Fibroblast of lung (primary cell): ENCODE measurements at regions not wholly inside any gene's neighbourhood (a gene's known extent, or its start where the extent isn't known, plus 50 kb on each side); places are given as distances from the start of the nearest gene placed in this dataset.

Experiments used
- DNase-seq, 2 donors: peaks; one replicate each; pipeline versions ENCODE4 v3.0.0 to v3.0.0-alpha.2; 2010; ENCODE audit warnings: low read depth in 2 of 2
- H2AFZ ChIP-seq: 2 replicates; pipeline ENCODE4 v1.5.1; 2012; ENCODE audit warnings: low read length, control low read depth, inconsistent platforms
- H3K27ac ChIP-seq: 2 replicates; pipeline ENCODE4 v1.5.1; 2011; ENCODE audit warnings: low read length, control low read depth; ENCODE audit not compliant: insufficient read depth
- H3K27me3 ChIP-seq: 2 replicates; pipeline ENCODE4 v1.5.1; 2011; ENCODE audit warnings: mild to moderate bottlenecking, low read length; ENCODE audit not compliant: control insufficient read depth, insufficient read depth
- H3K36me3 ChIP-seq: 2 replicates; pipeline ENCODE4 v1.5.1; 2011; ENCODE audit warnings: low read length; ENCODE audit not compliant: control insufficient read depth, insufficient read depth
- H3K4me1 ChIP-seq: 2 replicates; pipeline ENCODE4 v1.5.1; 2011; ENCODE audit warnings: low read length; ENCODE audit not compliant: control insufficient read depth, insufficient read depth; ENCODE audit errors: extremely low read depth
- H3K4me2 ChIP-seq: 2 replicates; pipeline ENCODE4 v1.5.1; 2011; ENCODE audit warnings: low read length, control low read depth; ENCODE audit not compliant: insufficient read depth; ENCODE audit errors: extremely low read depth
- H3K4me3 ChIP-seq, 4 experiments: fragments of 200-600 bp in 1 of 4; sonication (generic) in 1 of 4; replicated peaks in 1 of 4; 2 replicates each; pipeline ENCODE4 v1.5.1; 2011 to 2016; ENCODE audit warnings: low read length in 4 of 4, low read depth in 3 of 4, mild to moderate bottlenecking in 3 of 4, control low read depth in 2 of 4, inconsistent platforms in 1 of 4, mixed read lengths in 1 of 4; ENCODE audit not compliant: insufficient read depth in 1 of 4; ENCODE audit errors: control extremely low read depth in 1 of 4
- H3K79me2 ChIP-seq: 2 replicates; pipeline ENCODE4 v1.5.1; 2012; ENCODE audit warnings: mild to moderate bottlenecking, low read length, inconsistent platforms; ENCODE audit not compliant: control insufficient read depth, insufficient read depth
- H3K9ac ChIP-seq: 2 replicates; pipeline ENCODE4 v1.5.1; 2011; ENCODE audit warnings: mild to moderate bottlenecking, low read length, control low read depth; ENCODE audit not compliant: insufficient read depth
- H3K9me3 ChIP-seq: 2 replicates; pipeline ENCODE4 v1.5.1; 2012; ENCODE audit warnings: low read depth, low read length; ENCODE audit not compliant: control insufficient read depth, insufficient read depth
- H4K20me1 ChIP-seq: 2 replicates; pipeline ENCODE4 v1.5.1; 2011; ENCODE audit warnings: low read length; ENCODE audit not compliant: control insufficient read depth, insufficient read depth; ENCODE audit errors: extremely low read depth
- EZH2 ChIP-seq: IDR thresholded peaks from 2 replicates; pipeline ENCODE4 v1.5.1; 2012; ENCODE audit warnings: low read length, control low read depth, mild to moderate bottlenecking; ENCODE audit errors: missing control alignments
- TF ChIP-seq, protein P1 (sequence below), 2 donors: IDR thresholded peaks in 1 of 2; conservative IDR thresholded peaks in 1 of 2; 1 replicate in 1 of 2; 2 replicates in 1 of 2; pipeline ENCODE4 v1.5.1; 2011 to 2012; ENCODE audit warnings: low read length in 2 of 2, control low read depth in 1 of 2, inconsistent platforms in 1 of 2, low read depth in 1 of 2, mild to moderate bottlenecking in 1 of 2

DNA sequence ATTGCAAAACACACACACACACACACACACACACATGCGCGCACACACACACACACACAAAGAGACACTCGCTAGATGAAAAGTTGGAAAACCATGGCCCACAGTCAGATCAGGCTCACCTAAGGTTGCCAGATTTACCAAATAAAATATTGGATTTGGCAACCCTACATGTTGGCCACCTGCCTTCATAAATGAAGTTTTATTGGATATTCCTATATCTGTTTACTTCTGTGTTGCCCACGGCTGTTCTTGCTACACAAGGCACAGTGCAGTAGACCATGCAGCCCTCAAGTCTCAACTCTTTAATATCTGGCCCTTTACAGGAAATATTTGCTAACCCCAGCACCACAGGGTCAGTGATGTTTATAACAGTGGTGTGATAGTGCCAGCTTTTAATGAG, 445.0 kb upstream of the PROK2 start:
- Histone ChIP-seq H3K4me1 (no peaks in the 10 kb centered on the region), H3K4me2 (no peak overlapping the region), H3K27ac (no peak overlapping the region), H3K4me3 (no peak overlapping the region), H3K9me3 (no peaks in the 10 kb centered on the region), H3K79me2 (no peaks in the 10 kb centered on the region), H3K36me3 (no peaks in the 10 kb centered on the region), H2AFZ (no peak overlapping the region), H3K9ac (no peak overlapping the region), H4K20me1 (no peaks in the 10 kb centered on the region), H3K27me3 (no peaks in the 10 kb centered on the region)
- TF ChIP-seq EZH2: no peak
- TF ChIP-seq, protein P1, sequence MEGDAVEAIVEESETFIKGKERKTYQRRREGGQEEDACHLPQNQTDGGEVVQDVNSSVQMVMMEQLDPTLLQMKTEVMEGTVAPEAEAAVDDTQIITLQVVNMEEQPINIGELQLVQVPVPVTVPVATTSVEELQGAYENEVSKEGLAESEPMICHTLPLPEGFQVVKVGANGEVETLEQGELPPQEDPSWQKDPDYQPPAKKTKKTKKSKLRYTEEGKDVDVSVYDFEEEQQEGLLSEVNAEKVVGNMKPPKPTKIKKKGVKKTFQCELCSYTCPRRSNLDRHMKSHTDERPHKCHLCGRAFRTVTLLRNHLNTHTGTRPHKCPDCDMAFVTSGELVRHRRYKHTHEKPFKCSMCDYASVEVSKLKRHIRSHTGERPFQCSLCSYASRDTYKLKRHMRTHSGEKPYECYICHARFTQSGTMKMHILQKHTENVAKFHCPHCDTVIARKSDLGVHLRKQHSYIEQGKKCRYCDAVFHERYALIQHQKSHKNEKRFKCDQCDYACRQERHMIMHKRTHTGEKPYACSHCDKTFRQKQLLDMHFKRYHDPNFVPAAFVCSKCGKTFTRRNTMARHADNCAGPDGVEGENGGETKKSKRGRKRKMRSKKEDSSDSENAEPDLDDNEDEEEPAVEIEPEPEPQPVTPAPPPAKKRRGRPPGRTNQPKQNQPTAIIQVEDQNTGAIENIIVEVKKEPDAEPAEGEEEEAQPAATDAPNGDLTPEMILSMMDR (conservative IDR thresholded peaks at IDR 0.05 in 1 of 2, IDR thresholded peaks at IDR 0.05 in 1 of 2; ENCODE audit: low read depth in 1 of 2, low read length in 2 of 2): no peak
- no peak for DNase-seq

DNA sequence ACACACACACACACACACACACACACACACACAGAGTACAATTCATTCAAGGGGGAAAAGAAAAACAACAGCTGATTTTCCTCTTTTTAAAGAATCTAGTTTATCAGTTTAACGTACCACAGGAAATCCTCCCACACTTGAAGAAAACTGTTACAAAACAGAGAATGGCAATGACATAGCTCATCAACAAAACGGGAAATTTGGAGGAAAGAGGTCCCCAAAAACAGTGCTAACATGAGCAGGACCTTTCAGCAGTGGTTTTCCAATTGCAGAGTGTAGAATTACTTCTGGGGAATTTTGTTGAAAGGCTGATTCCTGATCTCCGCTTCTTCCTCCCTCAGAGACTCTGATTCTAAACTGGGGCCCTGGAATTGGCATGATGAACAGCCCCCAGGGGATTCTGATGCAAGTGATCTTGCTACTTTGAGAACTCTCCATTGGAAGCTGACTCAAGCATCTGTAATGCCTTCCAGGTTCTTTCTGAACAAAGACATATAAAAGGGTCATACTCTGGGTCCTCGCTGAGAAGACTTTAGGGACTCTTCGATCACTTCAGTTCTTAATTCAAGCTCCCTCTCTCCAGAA, 442.6 kb upstream of the PROK2 start:
- no peak overlapping the region for H3K9ac ChIP-seq
- H2AFZ ChIP-seq: no peak overlapping the region
- H3K4me2 ChIP-seq: no peak overlapping the region
- no peaks in the 10 kb centered on the region for H3K9me3 ChIP-seq
- H4K20me1 ChIP-seq: no peaks in the 10 kb centered on the region
- H3K4me3 ChIP-seq: no peak overlapping the region
- H3K27me3 ChIP-seq: peaks cover 2% of the 10 kb centered on the region
- H3K36me3 ChIP-seq: no peaks in the 10 kb centered on the region
- no peak for TF ChIP-seq EZH2
- TF ChIP-seq, protein P1 (conservative IDR thresholded peaks at IDR 0.05 in 1 of 2, IDR thresholded peaks at IDR 0.05 in 1 of 2; ENCODE audit: low read depth in 1 of 2, low read length in 2 of 2): no peak
- no peak overlapping the region for H3K27ac ChIP-seq
- no peaks in the 10 kb centered on the region for H3K4me1 ChIP-seq
- DNase-seq: no peak
- H3K79me2 ChIP-seq: no peaks in the 10 kb centered on the region

- Histone ChIP-seq H4K20me1 (no peaks in the 10 kb centered on the region), H3K4me3 (no peak overlapping the region), H3K79me2 (no peaks in the 10 kb centered on the region), H3K9ac (no peak overlapping the region), H3K27ac (no peak overlapping the region), H3K36me3 (no peaks in the 10 kb centered on the region), H3K4me2 (no peak overlapping the region), H3K4me1 (no peaks in the 10 kb centered on the region), H2AFZ (no peak overlapping the region), H3K9me3 (no peaks in the 10 kb centered on the region), H3K27me3 (peaks cover 2% of the 10 kb centered on the region)
- TF ChIP-seq, protein P1 (conservative IDR thresholded peaks at IDR 0.05 in 1 of 2, IDR thresholded peaks at IDR 0.05 in 1 of 2; ENCODE audit: low read depth in 1 of 2, low read length in 2 of 2): no peak
- no peak for TF ChIP-seq EZH2
- no peak for DNase-seq
Observed at GRCh38 chr3:72224804-72225509, 440.0 kb upstream of the PROK2 start.
